Breast epithelium (tissue), 4 donors: ENCODE measurements at regions not wholly inside any gene's neighbourhood (a gene's known extent, or its start where the extent isn't known, plus 50 kb on each side); places are given as distances from the start of the nearest gene placed in this dataset.

Source experiments
- DNase-seq, 2 donors: peaks; one replicate each; pipeline ENCODE4 v3.0.0-alpha.2; 2019; ENCODE audit warnings: low spot score in 2 of 2
- H3K27ac ChIP-seq, 2 donors: fragments of 200-600 bp; sonication (generic) in 1 of 2; one replicate each; pipeline ENCODE4 v1.5.1; 2016 to 2019; ENCODE audit warnings: mild to moderate bottlenecking in 1 of 2
- H3K27me3 ChIP-seq, 2 donors: fragments of 200-600 bp; sonication (generic) in 1 of 2; one replicate each; pipeline versions ENCODE4 v1.5.1 to v1.6.0; 2017 to 2019; ENCODE audit warnings: control low read depth in 1 of 2, mild to moderate bottlenecking in 1 of 2
- H3K36me3 ChIP-seq: fragments of 200-600 bp; one replicate; pipeline ENCODE4 v1.5.1; 2019
- H3K4me1 ChIP-seq, 2 donors: fragments of 200-600 bp; sonication (generic); one replicate each; pipeline ENCODE4 v1.5.1; 2016 to 2019; ENCODE audit warnings: control low read depth in 1 of 2
- H3K4me3 ChIP-seq, 3 donors: fragments of 200-600 bp; sonication (generic); 1 replicate in 2 of 3; 2 replicates in 1 of 3; pipeline ENCODE4 v1.5.1; 2016 to 2019; ENCODE audit warnings: mild to moderate bottlenecking in 3 of 3, moderate library complexity in 2 of 3
- H3K9me3 ChIP-seq, 2 donors: fragments of 200-600 bp; sonication (generic) in 1 of 2; one replicate each; pipeline ENCODE4 v1.5.1; 2016 to 2019; ENCODE audit warnings: control low read depth in 1 of 2
- POLR2A ChIP-seq: fragments of 450-650 bp; IDR thresholded peaks from one replicate; pipeline ENCODE4 v1.6.1; 2016; ENCODE audit warnings: antibody characterized with exemption, mild to moderate bottlenecking, moderate library complexity
- POLR2AphosphoS5 ChIP-seq, 3 donors: sonication (generic); formaldehyde crosslinking; IDR thresholded peaks; one replicate each; pipeline ENCODE4 v1.6.1; 2017; ENCODE audit warnings: antibody characterized with exemption in 3 of 3
- intact Hi-C: fragments of 100-400 bp; cut with DNase I; formaldehyde crosslinking; loops from one replicate; pipeline ENCODE4 v1.15.1; 2023; ENCODE audit warnings: low total_unique reads
- TF ChIP-seq, protein P1 (sequence below), 3 donors: fragments of 450-650 bp; IDR thresholded peaks; one replicate each; pipeline ENCODE4 v1.5.1; 2016 to 2017; ENCODE audit warnings: antibody characterized with exemption in 3 of 3, mild to moderate bottlenecking in 3 of 3, moderate library complexity in 3 of 3

GRCh38 chr5:133670336-133670735 lies 58.0 kb upstream of the FSTL4 start:
- intact Hi-C loops = no loop called here
- TF ChIP-seq, protein P1, sequence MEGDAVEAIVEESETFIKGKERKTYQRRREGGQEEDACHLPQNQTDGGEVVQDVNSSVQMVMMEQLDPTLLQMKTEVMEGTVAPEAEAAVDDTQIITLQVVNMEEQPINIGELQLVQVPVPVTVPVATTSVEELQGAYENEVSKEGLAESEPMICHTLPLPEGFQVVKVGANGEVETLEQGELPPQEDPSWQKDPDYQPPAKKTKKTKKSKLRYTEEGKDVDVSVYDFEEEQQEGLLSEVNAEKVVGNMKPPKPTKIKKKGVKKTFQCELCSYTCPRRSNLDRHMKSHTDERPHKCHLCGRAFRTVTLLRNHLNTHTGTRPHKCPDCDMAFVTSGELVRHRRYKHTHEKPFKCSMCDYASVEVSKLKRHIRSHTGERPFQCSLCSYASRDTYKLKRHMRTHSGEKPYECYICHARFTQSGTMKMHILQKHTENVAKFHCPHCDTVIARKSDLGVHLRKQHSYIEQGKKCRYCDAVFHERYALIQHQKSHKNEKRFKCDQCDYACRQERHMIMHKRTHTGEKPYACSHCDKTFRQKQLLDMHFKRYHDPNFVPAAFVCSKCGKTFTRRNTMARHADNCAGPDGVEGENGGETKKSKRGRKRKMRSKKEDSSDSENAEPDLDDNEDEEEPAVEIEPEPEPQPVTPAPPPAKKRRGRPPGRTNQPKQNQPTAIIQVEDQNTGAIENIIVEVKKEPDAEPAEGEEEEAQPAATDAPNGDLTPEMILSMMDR (IDR thresholded peaks at IDR 0.05) = no peak
- TF ChIP-seq POLR2AphosphoS5 (IDR thresholded peaks at IDR 0.05) = no peak
- Histone ChIP-seq H3K9me3 (peaks cover 3 to 8% of the 10 kb centered on the region in 2 donors), H3K4me1 (no peaks in the 10 kb centered on the region), H3K4me3 (no peak overlapping the region), H3K27ac (no peak overlapping the region), H3K36me3 (no peaks in the 10 kb centered on the region), H3K27me3 (no peaks in the 10 kb centered on the region)
- no peak for DNase-seq

DNA sequence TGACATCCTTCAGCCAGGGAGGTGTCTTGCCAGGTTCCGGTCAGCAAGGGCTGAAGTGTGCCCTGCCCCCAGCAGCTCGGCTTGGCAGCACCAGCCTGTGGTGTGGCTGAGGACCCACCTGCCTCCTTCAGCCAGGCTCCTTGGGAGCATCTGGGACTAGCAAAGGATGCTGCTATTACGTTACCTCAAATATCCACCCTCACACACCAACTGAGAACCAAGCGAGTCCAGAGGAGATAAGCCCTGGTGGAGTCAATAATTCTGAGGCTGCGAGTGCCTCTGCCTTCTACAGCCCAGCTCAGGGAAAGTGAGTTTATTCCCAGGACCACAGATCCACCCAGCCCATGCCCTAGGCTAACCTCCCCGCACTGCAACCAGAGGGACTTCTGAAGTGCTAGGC lies 57.1 kb upstream of the FSTL4 start:
- Histone ChIP-seq H3K27ac (no peak overlapping the region), H3K9me3 (peaks cover 3 to 8% of the 10 kb centered on the region in 2 donors), H3K4me3 (no peak overlapping the region), H3K4me1 (no peaks in the 10 kb centered on the region), H3K36me3 (no peaks in the 10 kb centered on the region), H3K27me3 (no peaks in the 10 kb centered on the region)
- intact Hi-C loops = no loop called here
- no peak for DNase-seq
- TF ChIP-seq POLR2A (no peak), POLR2AphosphoS5 (IDR thresholded peaks at IDR 0.05) (no peak)
- TF ChIP-seq, protein P1 (IDR thresholded peaks at IDR 0.05) = no peak

DNA sequence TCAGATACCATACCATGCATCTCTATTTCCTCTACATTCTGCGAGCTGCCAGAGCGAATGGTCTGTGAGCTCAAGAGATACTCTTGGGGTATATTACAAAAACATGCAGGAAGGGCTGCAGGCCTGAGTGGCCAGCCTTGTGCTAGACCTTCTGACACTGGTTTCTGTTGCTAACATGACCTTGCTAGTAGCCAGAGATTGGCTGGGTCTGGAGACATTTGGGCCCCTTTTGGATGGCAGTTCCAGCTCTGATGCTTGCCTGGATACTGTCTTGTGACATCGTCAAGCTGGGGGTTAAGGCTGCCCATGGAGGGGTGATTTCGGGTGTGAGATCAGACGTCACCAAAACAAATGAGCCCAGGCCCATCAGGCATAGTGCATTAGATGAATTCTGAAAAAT lies 56.1 kb upstream of the FSTL4 start:
- TF ChIP-seq POLR2A (no peak), POLR2AphosphoS5 (IDR thresholded peaks at IDR 0.05) (no peak)
- TF ChIP-seq, protein P1 (IDR thresholded peaks at IDR 0.05) = no peak
- H3K9me3 ChIP-seq = peaks cover 3 to 8% of the 10 kb centered on the region in 2 donors
- no peaks in the 10 kb centered on the region for H3K27me3 ChIP-seq
- H3K4me3 ChIP-seq = no peak overlapping the region
- no peak for DNase-seq
- no peaks in the 10 kb centered on the region for H3K36me3 ChIP-seq
- intact Hi-C loops = no loop called here
- H3K4me1 ChIP-seq = no peaks in the 10 kb centered on the region
- no peak overlapping the region for H3K27ac ChIP-seq

DNA sequence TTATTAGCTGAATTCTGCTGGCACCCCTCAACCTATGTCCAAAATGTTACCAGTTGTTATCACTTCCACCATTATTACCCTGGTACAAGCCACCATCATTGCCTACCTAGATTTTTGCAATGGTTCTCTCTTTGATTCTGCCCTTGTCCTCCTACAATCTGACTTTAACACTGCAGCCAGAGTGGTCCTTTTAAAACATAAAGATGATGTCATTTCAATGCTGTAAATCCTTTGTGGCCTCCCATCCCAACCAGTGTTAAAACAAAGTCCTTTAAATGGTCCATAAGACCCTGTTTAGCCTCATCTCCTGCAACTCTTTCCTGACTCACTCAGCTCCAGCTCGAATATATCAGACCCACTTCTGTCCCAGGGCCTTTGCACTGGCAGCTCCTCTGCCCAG lies 54.9 kb upstream of the FSTL4 start:
- Histone ChIP-seq H3K27me3 (no peaks in the 10 kb centered on the region), H3K9me3 (peaks cover 3 to 8% of the 10 kb centered on the region in 2 donors), H3K27ac (no peak overlapping the region), H3K4me3 (no peak overlapping the region), H3K4me1 (no peaks in the 10 kb centered on the region), H3K36me3 (no peaks in the 10 kb centered on the region)
- DNase-seq = no peak
- TF ChIP-seq POLR2A (no peak), POLR2AphosphoS5 (IDR thresholded peaks at IDR 0.05) (no peak)
- TF ChIP-seq, protein P1 (IDR thresholded peaks at IDR 0.05) = no peak
- intact Hi-C loops = no loop called here

GRCh38 chr5:133665571-133665970 lies 53.2 kb upstream of the FSTL4 start:
- TF ChIP-seq, protein P1 (IDR thresholded peaks at IDR 0.05) = no peak
- TF ChIP-seq POLR2AphosphoS5 (IDR thresholded peaks at IDR 0.05) (no peak), POLR2A (no peak)
- H3K9me3 ChIP-seq = peaks cover 0 to 8% of the 10 kb centered on the region in 2 donors
- H3K4me1 ChIP-seq = no peaks in the 10 kb centered on the region
- H3K36me3 ChIP-seq = no peaks in the 10 kb centered on the region
- no peaks in the 10 kb centered on the region for H3K27me3 ChIP-seq
- intact Hi-C loops = no loop called here
- DNase-seq = no peak
- no peak overlapping the region for H3K27ac ChIP-seq
- no peak overlapping the region for H3K4me3 ChIP-seq
